ENCODE measurements at regions not wholly inside any gene's neighbourhood (a gene's known extent, or its start where the extent isn't known, plus 50 kb on each side); places are given as distances from the start of the nearest gene placed in this dataset.

DNA sequence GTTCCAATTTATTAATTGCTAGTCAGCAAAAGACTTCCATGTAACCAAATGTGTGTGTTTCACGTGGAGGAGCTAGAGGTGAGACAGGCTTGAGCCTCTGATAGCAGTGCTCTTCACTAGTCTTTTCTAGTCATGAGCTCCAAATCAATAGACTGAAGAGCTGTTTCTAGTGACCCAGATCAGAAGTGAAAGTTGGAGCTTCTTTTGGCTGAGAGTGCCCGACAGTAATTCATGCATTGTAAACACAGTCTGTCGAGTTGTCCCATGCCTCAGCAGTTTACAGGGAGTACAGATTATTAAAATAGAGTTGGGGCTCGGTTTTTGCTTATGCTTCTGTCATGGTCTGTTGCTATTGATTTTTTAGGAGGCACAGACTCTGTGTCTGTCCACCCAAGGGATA lies 793.1 kb downstream of the DTWD2 start:
- Mint-ChIP-seq H3K27ac (no peak overlapping the region), H3K36me3 (no peaks in the 10 kb centered on the region), H3K9me3 (no peaks in the 10 kb centered on the region), H3K4me3 (no peak overlapping the region), H3K4me1 (no peaks in the 10 kb centered on the region), H3K27me3 (no peaks in the 10 kb centered on the region)
- no peak for ATAC-seq (ENCODE audit: low read depth)
- POLR2A ChIA-PET: no interaction called here
- DNase-seq: no peak

DNA sequence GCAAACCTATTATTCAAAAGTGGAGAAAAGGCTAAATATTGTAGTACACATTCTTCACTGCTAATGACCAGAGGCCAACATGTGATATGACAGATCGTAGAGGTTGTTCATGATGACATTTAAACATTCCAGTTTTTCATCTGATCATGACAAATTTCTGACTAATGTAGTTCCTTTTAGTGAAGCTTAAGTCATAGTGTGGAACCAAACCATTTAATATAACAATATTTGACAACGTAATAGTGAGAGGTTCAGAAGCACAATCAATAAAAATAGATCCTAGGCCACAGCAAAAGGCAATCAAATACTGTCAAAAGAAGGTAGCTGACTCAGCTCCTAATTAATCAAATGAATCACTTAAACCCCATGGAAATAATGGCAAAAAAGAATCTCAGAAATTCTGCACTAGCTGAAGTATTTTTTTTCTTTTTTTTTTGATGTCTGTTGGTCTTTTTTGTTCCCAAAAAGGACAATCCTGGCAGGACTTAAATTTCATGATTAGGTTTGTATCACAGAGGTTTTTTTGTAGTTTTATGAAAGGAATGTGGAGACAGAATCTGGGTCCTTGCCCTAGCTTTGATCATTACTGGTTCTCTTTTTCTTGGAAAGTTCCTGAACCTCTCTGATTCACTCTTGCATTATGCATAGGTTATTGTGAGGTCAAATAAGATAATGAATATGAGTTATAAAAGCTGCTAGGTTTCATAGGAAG lies 795.0 kb downstream of the DTWD2 start:
- ATAC-seq (ENCODE audit: low read depth) (no peak), DNase-seq (no peak)
- H3K4me1 Mint-ChIP-seq: no peaks in the 10 kb centered on the region
- H3K27ac Mint-ChIP-seq: no peak overlapping the region
- H3K36me3 Mint-ChIP-seq: no peaks in the 10 kb centered on the region
- POLR2A ChIA-PET: no interaction called here
- H3K4me3 Mint-ChIP-seq: no peak overlapping the region
- no peaks in the 10 kb centered on the region for H3K9me3 Mint-ChIP-seq
- H3K27me3 Mint-ChIP-seq: no peaks in the 10 kb centered on the region

GRCh38 chr5:118185018-118185417 lies 803.3 kb downstream of the DTWD2 start:
- Mint-ChIP-seq H3K36me3 (no peaks in the 10 kb centered on the region), H3K27me3 (no peaks in the 10 kb centered on the region), H3K9me3 (no peaks in the 10 kb centered on the region), H3K4me1 (no peaks in the 10 kb centered on the region), H3K27ac (no peak overlapping the region), H3K4me3 (no peak overlapping the region)
- ATAC-seq (ENCODE audit: low read depth): no peak
- no peak for DNase-seq
- POLR2A ChIA-PET: no interaction called here

GRCh38 chr5:118176146-118176545 lies 812.2 kb downstream of the DTWD2 start:
- DNase-seq (no peak), ATAC-seq (ENCODE audit: low read depth) (no peak)
- no peaks in the 10 kb centered on the region for H3K4me1 Mint-ChIP-seq
- POLR2A ChIA-PET: no interaction called here
- H3K9me3 Mint-ChIP-seq: no peaks in the 10 kb centered on the region
- no peak overlapping the region for H3K4me3 Mint-ChIP-seq
- H3K27ac Mint-ChIP-seq: no peak overlapping the region
- no peaks in the 10 kb centered on the region for H3K36me3 Mint-ChIP-seq
- no peaks in the 10 kb centered on the region for H3K27me3 Mint-ChIP-seq

DNA sequence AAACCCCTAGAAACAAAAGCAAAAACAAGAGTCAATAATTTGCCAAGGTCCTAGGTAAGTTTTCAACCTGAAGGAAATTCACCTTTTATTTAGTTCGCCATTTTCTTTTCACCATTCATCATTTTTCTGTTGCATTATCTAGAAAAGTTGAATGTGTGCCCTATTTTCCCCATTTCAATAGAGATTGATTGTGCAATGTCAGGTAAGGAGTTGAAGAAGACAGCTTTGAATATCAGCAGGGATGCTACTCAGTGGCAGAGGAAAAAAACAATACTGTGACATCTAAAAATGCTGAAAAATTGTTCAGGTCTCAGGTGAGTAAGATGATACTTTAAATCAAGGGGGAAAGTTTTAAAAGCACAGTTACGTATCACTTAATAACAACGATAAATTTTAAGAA lies 813.7 kb downstream of the DTWD2 start:
- POLR2A ChIA-PET: no interaction called here
- no peak overlapping the region for H3K4me3 Mint-ChIP-seq
- ATAC-seq (ENCODE audit: low read depth): no peak
- no peak for DNase-seq
- no peak overlapping the region for H3K27ac Mint-ChIP-seq
- no peaks in the 10 kb centered on the region for H3K4me1 Mint-ChIP-seq
- H3K36me3 Mint-ChIP-seq: no peaks in the 10 kb centered on the region
- no peaks in the 10 kb centered on the region for H3K27me3 Mint-ChIP-seq
- H3K9me3 Mint-ChIP-seq: no peaks in the 10 kb centered on the region

- Mint-ChIP-seq H3K36me3 (no peaks in the 10 kb centered on the region), H3K27ac (no peak overlapping the region), H3K9me3 (no peaks in the 10 kb centered on the region), H3K4me3 (no peak overlapping the region), H3K4me1 (no peaks in the 10 kb centered on the region), H3K27me3 (no peaks in the 10 kb centered on the region)
- no peak for DNase-seq
- no peak for ATAC-seq (ENCODE audit: low read depth)
- POLR2A ChIA-PET: no interaction called here
These were observed 815.0 kb downstream of the DTWD2 start for GRCh38 chr5:118173340-118173739.

DNA sequence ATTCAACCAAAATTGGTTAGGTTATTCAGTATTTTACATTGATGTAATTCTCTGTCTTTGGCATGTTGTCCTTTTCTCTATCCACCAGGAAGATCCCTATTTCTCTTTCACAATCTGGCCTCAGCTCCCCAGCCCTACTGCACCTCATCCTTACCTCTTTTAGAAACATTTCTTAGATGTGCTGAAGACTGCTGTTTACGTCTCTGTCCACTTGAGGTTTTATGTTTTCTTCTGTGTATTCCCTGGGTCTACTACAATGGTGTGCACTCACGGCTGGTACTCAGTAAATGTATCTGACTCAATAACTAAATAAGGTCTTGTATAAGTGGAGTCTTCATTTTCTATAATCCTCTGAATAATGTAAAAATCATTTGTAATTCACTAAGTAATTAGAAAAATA lies 822.7 kb downstream of the DTWD2 start:
- H3K4me1 Mint-ChIP-seq: no peaks in the 10 kb centered on the region
- peaks cover 3% of the 10 kb centered on the region for H3K9me3 Mint-ChIP-seq
- no peaks in the 10 kb centered on the region for H3K27me3 Mint-ChIP-seq
- DNase-seq (no peak), ATAC-seq (ENCODE audit: low read depth) (no peak)
- H3K4me3 Mint-ChIP-seq: no peak overlapping the region
- no peaks in the 10 kb centered on the region for H3K36me3 Mint-ChIP-seq
- no peak overlapping the region for H3K27ac Mint-ChIP-seq
- POLR2A ChIA-PET: no interaction called here

GRCh38 chr5:118156181-118156580 lies 832.2 kb downstream of the DTWD2 start:
- H3K4me1 Mint-ChIP-seq: no peaks in the 10 kb centered on the region
- no peak overlapping the region for H3K27ac Mint-ChIP-seq
- DNase-seq: no peak
- H3K4me3 Mint-ChIP-seq: no peak overlapping the region
- no peaks in the 10 kb centered on the region for H3K27me3 Mint-ChIP-seq
- peaks cover 2% of the 10 kb centered on the region for H3K9me3 Mint-ChIP-seq
- POLR2A ChIA-PET: no interaction called here
- ATAC-seq (ENCODE audit: low read depth): no peak
- no peaks in the 10 kb centered on the region for H3K36me3 Mint-ChIP-seq

GRCh38 chr5:118146824-118147223 lies 841.5 kb downstream of the DTWD2 start:
- ATAC-seq (ENCODE audit: low read depth) (no peak), DNase-seq (no peak)
- no peak overlapping the region for H3K4me3 Mint-ChIP-seq
- H3K4me1 Mint-ChIP-seq: no peaks in the 10 kb centered on the region
- H3K9me3 Mint-ChIP-seq: no peaks in the 10 kb centered on the region
- no peaks in the 10 kb centered on the region for H3K27me3 Mint-ChIP-seq
- H3K36me3 Mint-ChIP-seq: no peaks in the 10 kb centered on the region
- H3K27ac Mint-ChIP-seq: no peak overlapping the region
- POLR2A ChIA-PET: no interaction called here

GRCh38 chr5:118144540-118144939 lies 843.8 kb downstream of the DTWD2 start:
- Mint-ChIP-seq H3K27me3 (no peaks in the 10 kb centered on the region), H3K4me1 (no peaks in the 10 kb centered on the region), H3K9me3 (no peaks in the 10 kb centered on the region), H3K4me3 (no peak overlapping the region), H3K27ac (no peak overlapping the region), H3K36me3 (no peaks in the 10 kb centered on the region)
- POLR2A ChIA-PET: no interaction called here
- DNase-seq (no peak), ATAC-seq (ENCODE audit: low read depth) (no peak)

- Mint-ChIP-seq H3K27me3 (no peaks in the 10 kb centered on the region), H3K36me3 (no peaks in the 10 kb centered on the region), H3K4me1 (no peaks in the 10 kb centered on the region), H3K27ac (no peak overlapping the region), H3K4me3 (no peak overlapping the region), H3K9me3 (no peaks in the 10 kb centered on the region)
- DNase-seq: no peak
- ATAC-seq (ENCODE audit: low read depth): no peak
- POLR2A ChIA-PET: no interaction called here
These were observed 849.0 kb downstream of the DTWD2 start for GRCh38 chr5:118139361-118139760.

- Mint-ChIP-seq H3K4me1 (no peaks in the 10 kb centered on the region), H3K27ac (no peak overlapping the region), H3K27me3 (no peaks in the 10 kb centered on the region), H3K36me3 (no peaks in the 10 kb centered on the region), H3K9me3 (no peaks in the 10 kb centered on the region), H3K4me3 (no peak overlapping the region)
- no peak for ATAC-seq (ENCODE audit: low read depth)
- DNase-seq: no peak
- POLR2A ChIA-PET: no interaction called here
These were observed 862.2 kb downstream of the DTWD2 start for GRCh38 chr5:118126159-118126558.

DNA sequence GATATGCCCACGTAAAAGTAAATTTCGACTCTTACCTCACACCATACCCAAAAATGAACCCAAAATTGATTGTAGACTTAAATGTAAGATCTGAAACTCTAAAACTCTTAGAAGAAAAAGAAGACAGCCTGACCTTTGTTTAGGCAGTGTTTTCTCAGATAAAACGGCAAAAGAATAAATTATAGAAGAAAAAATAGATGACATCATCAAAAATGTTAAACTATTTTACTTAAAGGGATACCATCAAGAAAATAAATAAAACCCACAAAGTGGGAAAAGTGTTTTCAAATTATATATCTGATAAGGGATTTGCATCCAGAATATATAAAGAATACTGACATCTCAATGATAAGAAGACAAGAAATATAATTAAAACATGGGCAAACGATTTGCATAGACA lies 862.7 kb downstream of the DTWD2 start:
- H3K9me3 Mint-ChIP-seq: no peaks in the 10 kb centered on the region
- H3K27me3 Mint-ChIP-seq: no peaks in the 10 kb centered on the region
- DNase-seq (no peak), ATAC-seq (ENCODE audit: low read depth) (no peak)
- POLR2A ChIA-PET: no interaction called here
- no peaks in the 10 kb centered on the region for H3K36me3 Mint-ChIP-seq
- no peaks in the 10 kb centered on the region for H3K4me1 Mint-ChIP-seq
- no peak overlapping the region for H3K27ac Mint-ChIP-seq
- H3K4me3 Mint-ChIP-seq: no peak overlapping the region

DNA sequence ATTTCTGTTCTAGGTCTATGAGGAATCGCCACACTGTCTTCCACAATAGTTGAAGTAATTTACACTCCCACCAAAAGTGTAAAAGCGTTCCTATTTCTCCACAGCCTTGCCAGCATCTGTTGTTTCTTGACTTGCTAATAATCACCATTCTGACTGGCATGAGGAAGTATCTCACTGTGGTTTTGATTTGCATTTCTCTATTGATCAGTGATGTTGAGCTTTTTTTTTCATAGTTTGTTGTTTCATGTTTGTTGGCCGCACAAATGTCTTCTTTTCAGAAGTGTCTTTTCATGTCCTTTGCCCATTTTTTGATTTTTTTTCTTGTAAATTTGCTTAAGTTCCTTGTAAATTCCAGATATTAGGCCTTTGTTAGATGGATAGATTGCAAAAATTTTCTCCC lies 867.1 kb downstream of the DTWD2 start:
- Mint-ChIP-seq H3K4me1 (no peaks in the 10 kb centered on the region), H3K4me3 (no peak overlapping the region), H3K9me3 (peaks cover 1% of the 10 kb centered on the region), H3K27me3 (no peaks in the 10 kb centered on the region), H3K36me3 (no peaks in the 10 kb centered on the region), H3K27ac (no peak overlapping the region)
- no peak for DNase-seq
- POLR2A ChIA-PET: no interaction called here
- no peak for ATAC-seq (ENCODE audit: low read depth)

DNA sequence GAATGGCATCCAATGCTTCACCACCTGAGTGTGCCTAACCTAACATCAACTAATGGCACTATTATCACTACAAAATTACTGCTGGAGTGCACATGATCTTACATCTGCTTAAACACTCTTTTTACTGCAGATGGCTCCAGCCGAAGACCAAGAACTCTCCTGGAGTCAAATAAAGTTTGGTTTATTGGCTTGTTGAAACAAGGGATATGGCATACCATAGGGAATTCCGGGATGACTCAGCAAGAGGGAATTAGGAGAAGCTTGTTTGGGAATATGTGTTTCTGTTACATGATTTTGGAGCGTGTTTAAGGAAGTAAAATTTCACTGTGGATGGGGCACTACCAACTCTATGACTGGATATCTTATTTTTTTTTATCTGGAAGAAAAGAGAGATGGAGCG lies 872.6 kb downstream of the DTWD2 start:
- no peaks in the 10 kb centered on the region for H3K27me3 Mint-ChIP-seq
- POLR2A ChIA-PET: no interaction called here
- H3K36me3 Mint-ChIP-seq: no peaks in the 10 kb centered on the region
- no peak overlapping the region for H3K27ac Mint-ChIP-seq
- no peaks in the 10 kb centered on the region for H3K4me1 Mint-ChIP-seq
- H3K4me3 Mint-ChIP-seq: no peak overlapping the region
- ATAC-seq (ENCODE audit: low read depth) (no peak), DNase-seq (no peak)
- peaks cover 7% of the 10 kb centered on the region for H3K9me3 Mint-ChIP-seq
